Type B pancreatic cell (in vitro differentiated cells): ENCODE measurements at regions not wholly inside any gene's neighbourhood (a gene's known extent, or its start where the extent isn't known, plus 50 kb on each side); places are given as distances from the start of the nearest gene placed in this dataset.

Experiments
- DNase-seq: peaks from one replicate; pipeline ENCODE4 v3.0.0; 2021; ENCODE audit warnings: mixed read lengths; ENCODE audit not compliant: unreplicated experiment; ENCODE audit errors: extremely low spot score
- H3K27ac Mint-ChIP-seq: 2 replicates; pipeline ENCODE4 v1.8.0; 2021; ENCODE audit warnings: mild to moderate bottlenecking, mixed read lengths
- H3K27me3 Mint-ChIP-seq: 2 replicates; pipeline ENCODE4 v1.8.0; 2021; ENCODE audit warnings: mixed read lengths
- H3K36me3 Mint-ChIP-seq: 2 replicates; pipeline ENCODE4 v1.8.0; 2021; ENCODE audit warnings: mixed read lengths
- H3K4me1 Mint-ChIP-seq: one replicate; pipeline ENCODE4 v1.8.0; 2021; ENCODE audit warnings: mixed read lengths; ENCODE audit not compliant: unreplicated experiment
- H3K4me3 Mint-ChIP-seq: 2 replicates; pipeline ENCODE4 v1.8.0; 2021; ENCODE audit warnings: mild to moderate bottlenecking, mixed read lengths
- H3K9me3 Mint-ChIP-seq: 2 replicates; pipeline ENCODE4 v1.8.0; 2021; ENCODE audit warnings: mixed read lengths
- CTCF ChIP-seq: fragments of 200-600 bp; sonication (generic); conservative IDR thresholded peaks from 2 replicates; pipeline ENCODE4 v1.5.0; 2021; ENCODE audit warnings: antibody characterized with exemption, mild to moderate bottlenecking

- H3K9me3 Mint-ChIP-seq: no peaks in the 10 kb centered on the region
- DNase-seq: no peak
- no peak overlapping the region for H3K27ac Mint-ChIP-seq
- H3K27me3 Mint-ChIP-seq: no peaks in the 10 kb centered on the region
- TF ChIP-seq CTCF: no peak
- H3K4me3 Mint-ChIP-seq: no peak overlapping the region
- no peaks in the 10 kb centered on the region for H3K36me3 Mint-ChIP-seq
- no peaks in the 10 kb centered on the region for H3K4me1 Mint-ChIP-seq
Measured at GRCh38 chr12:33555128-33555527, 115.5 kb upstream of the SYT10 start.

- Mint-ChIP-seq H3K27ac (no peak overlapping the region), H3K4me1 (no peaks in the 10 kb centered on the region), H3K36me3 (peaks cover 4% of the 10 kb centered on the region), H3K9me3 (peaks cover 5% of the 10 kb centered on the region), H3K4me3 (no peak overlapping the region), H3K27me3 (no peaks in the 10 kb centered on the region)
- no peak for TF ChIP-seq CTCF
- no peak for DNase-seq
Measured at GRCh38 chr12:33560653-33561208, 121.1 kb upstream of the SYT10 start.

- TF ChIP-seq CTCF: no peak
- Mint-ChIP-seq H3K36me3 (peaks cover 4% of the 10 kb centered on the region), H3K4me3 (no peak overlapping the region)
Measured at GRCh38 chr12:33562401-33562800, 122.8 kb upstream of the SYT10 start.

GRCh38 chr12:33566403-33566802, 126.8 kb upstream of the SYT10 start:
- Mint-ChIP-seq H3K4me1 (no peaks in the 10 kb centered on the region), H3K36me3 (no peaks in the 10 kb centered on the region), H3K4me3 (no peak overlapping the region), H3K27ac (no peak overlapping the region), H3K9me3 (no peaks in the 10 kb centered on the region), H3K27me3 (peaks cover 3% of the 10 kb centered on the region)
- no peak for TF ChIP-seq CTCF
- no peak for DNase-seq

More at GRCh38 chr12:33562401-33562800, 122.8 kb upstream of the SYT10 start:
- H3K27ac Mint-ChIP-seq: no peak overlapping the region
- peaks cover 5% of the 10 kb centered on the region for H3K9me3 Mint-ChIP-seq
- no peak for DNase-seq
- H3K4me1 Mint-ChIP-seq: no peaks in the 10 kb centered on the region
- H3K27me3 Mint-ChIP-seq: no peaks in the 10 kb centered on the region

GRCh38 chr12:33575346-33575745, 135.7 kb upstream of the SYT10 start:
- H3K4me3 Mint-ChIP-seq: no peak overlapping the region
- H3K9me3 Mint-ChIP-seq: no peaks in the 10 kb centered on the region
- no peak for DNase-seq
- no peaks in the 10 kb centered on the region for H3K36me3 Mint-ChIP-seq
- no peak for TF ChIP-seq CTCF
- peaks cover 3% of the 10 kb centered on the region for H3K27me3 Mint-ChIP-seq
- no peak overlapping the region for H3K27ac Mint-ChIP-seq
- no peaks in the 10 kb centered on the region for H3K4me1 Mint-ChIP-seq

GRCh38 chr12:33581613-33582122, 142.0 kb upstream of the SYT10 start:
- H3K9me3 Mint-ChIP-seq: no peaks in the 10 kb centered on the region
- no peak overlapping the region for H3K27ac Mint-ChIP-seq
- no peak for TF ChIP-seq CTCF

More at GRCh38 chr12:33581613-33582122, 142.0 kb upstream of the SYT10 start:
- H3K36me3 Mint-ChIP-seq: no peaks in the 10 kb centered on the region
- H3K4me3 Mint-ChIP-seq: no peak overlapping the region
- H3K27me3 Mint-ChIP-seq: no peaks in the 10 kb centered on the region
- no peak for DNase-seq
- peaks cover 4% of the 10 kb centered on the region for H3K4me1 Mint-ChIP-seq
